SU-DHL-6 (cell line): ENCODE measurements at regions not wholly inside any gene's neighbourhood (a gene's known extent, or its start where the extent isn't known, plus 50 kb on each side); places are given as distances from the start of the nearest gene placed in this dataset.

ENCODE experiments used
- EZH2phosphoT487 ChIP-seq: fragments of 200-600 bp; sonication (generic), shearing (Covaris generic); conservative IDR thresholded peaks from 2 replicates; pipeline ENCODE4 v1.6.1; 2018; ENCODE audit warnings: mild to moderate bottlenecking, antibody characterized with exemption, low read length, moderate library complexity, mixed read lengths
- TF ChIP-seq, protein P1 (sequence below): fragments of 200-600 bp; sonication (generic); IDR thresholded peaks from one replicate; pipeline ENCODE4 v1.5.1; 2017; ENCODE audit warnings: antibody characterized with exemption, mild to moderate bottlenecking, low read length, moderate library complexity; ENCODE audit not compliant: insufficient read depth, poor library complexity, severe bottlenecking

DNA sequence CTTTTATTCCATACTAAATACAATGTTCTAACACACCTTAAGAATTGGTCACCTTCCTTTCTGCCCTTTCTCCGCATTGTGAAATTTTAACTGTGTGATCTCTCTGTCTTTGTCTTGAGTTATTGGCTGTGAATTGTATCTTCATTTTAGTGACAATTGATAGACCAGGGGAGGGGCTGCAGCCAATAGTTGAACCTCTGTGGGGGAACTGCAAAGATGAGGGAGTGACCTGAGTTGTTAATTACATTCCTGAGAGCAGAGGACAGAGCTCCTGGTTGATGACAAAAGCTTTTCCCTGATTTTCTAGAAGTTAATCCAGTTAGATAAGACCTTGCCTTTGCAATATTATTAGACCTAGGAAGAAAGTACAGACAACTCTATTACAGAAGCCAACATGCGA lies 1535.7 kb downstream of the BRINP3 start:
- TF ChIP-seq, protein P1, sequence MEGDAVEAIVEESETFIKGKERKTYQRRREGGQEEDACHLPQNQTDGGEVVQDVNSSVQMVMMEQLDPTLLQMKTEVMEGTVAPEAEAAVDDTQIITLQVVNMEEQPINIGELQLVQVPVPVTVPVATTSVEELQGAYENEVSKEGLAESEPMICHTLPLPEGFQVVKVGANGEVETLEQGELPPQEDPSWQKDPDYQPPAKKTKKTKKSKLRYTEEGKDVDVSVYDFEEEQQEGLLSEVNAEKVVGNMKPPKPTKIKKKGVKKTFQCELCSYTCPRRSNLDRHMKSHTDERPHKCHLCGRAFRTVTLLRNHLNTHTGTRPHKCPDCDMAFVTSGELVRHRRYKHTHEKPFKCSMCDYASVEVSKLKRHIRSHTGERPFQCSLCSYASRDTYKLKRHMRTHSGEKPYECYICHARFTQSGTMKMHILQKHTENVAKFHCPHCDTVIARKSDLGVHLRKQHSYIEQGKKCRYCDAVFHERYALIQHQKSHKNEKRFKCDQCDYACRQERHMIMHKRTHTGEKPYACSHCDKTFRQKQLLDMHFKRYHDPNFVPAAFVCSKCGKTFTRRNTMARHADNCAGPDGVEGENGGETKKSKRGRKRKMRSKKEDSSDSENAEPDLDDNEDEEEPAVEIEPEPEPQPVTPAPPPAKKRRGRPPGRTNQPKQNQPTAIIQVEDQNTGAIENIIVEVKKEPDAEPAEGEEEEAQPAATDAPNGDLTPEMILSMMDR, result no peak
- no peak for TF ChIP-seq EZH2phosphoT487
